ENCODE measurements at regions not wholly inside any gene's neighbourhood (a gene's known extent, or its start where the extent isn't known, plus 50 kb on each side); places are given as distances from the start of the nearest gene placed in this dataset. TPM values are rescaled to one million over a fixed set of nuclear protein-coding genes. Genes with fewer than 3 reads are reported as not detected.

Small RNA genes lying in the stretch of these regions (small RNA-seq; reads per million reads assigned to genes)
- gene RF00019 (ENCODE audit: low replicate concordance), result not detected
- gene RNA5SP180 (ENCODE audit: low replicate concordance), result not detected
